Astrocyte (in vitro differentiated cells and primary cell): ENCODE measurements at regions not wholly inside any gene's neighbourhood (a gene's known extent, or its start where the extent isn't known, plus 50 kb on each side); places are given as distances from the start of the nearest gene placed in this dataset.

ENCODE experiments used
- EZH2 ChIP-seq: IDR thresholded peaks from 2 replicates; pipeline ENCODE4 v1.6.1; 2012; ENCODE audit warnings: mild to moderate bottlenecking, low read length, inconsistent platforms; ENCODE audit not compliant: insufficient read depth
- TF ChIP-seq, protein P1 (sequence below): IDR thresholded peaks from 2 replicates; pipeline ENCODE4 v1.5.1; 2011; ENCODE audit warnings: low read depth, mild to moderate bottlenecking, inconsistent platforms, low read length, moderate library complexity; ENCODE audit not compliant: insufficient read depth

DNA sequence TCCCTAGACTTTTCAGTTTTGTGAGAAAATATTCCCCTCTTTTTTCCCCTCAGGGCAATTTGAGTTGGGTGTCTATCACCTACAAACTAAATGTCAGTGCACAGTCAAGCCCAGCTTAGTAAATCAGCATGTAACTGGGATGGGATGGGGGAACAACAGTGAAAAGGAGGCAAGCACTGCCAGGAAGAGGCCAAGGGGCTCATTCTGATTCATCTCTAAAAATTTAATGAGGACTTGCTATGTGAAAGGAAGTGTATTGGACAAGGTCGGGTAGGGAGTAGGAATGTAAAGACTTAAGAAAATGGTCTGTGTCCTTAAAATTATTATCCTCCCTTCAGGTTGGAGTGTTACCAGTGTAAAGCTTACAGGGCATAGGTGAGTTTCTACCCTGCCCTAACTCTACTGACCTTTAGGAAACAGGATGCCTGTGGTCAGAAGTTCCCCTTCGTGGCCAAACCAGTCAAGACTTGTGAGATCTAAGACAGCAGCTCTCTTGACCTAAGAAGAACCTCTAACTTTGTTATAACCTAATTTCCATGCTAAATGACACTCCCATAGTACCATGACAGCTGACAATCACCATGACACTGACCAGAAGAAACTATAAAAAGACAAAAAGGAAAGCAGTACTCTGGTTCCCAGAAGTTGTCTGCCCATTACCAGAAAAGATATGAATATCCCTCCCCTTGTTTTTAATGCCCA, 194.4 kb upstream of the LDB2 start:
- TF ChIP-seq, protein P1, sequence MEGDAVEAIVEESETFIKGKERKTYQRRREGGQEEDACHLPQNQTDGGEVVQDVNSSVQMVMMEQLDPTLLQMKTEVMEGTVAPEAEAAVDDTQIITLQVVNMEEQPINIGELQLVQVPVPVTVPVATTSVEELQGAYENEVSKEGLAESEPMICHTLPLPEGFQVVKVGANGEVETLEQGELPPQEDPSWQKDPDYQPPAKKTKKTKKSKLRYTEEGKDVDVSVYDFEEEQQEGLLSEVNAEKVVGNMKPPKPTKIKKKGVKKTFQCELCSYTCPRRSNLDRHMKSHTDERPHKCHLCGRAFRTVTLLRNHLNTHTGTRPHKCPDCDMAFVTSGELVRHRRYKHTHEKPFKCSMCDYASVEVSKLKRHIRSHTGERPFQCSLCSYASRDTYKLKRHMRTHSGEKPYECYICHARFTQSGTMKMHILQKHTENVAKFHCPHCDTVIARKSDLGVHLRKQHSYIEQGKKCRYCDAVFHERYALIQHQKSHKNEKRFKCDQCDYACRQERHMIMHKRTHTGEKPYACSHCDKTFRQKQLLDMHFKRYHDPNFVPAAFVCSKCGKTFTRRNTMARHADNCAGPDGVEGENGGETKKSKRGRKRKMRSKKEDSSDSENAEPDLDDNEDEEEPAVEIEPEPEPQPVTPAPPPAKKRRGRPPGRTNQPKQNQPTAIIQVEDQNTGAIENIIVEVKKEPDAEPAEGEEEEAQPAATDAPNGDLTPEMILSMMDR, result no peak
- TF ChIP-seq EZH2, result no peak
